GM12878 (cell line): ENCODE measurements at regions not wholly inside any gene's neighbourhood (a gene's known extent, or its start where the extent isn't known, plus 50 kb on each side); places are given as distances from the start of the nearest gene placed in this dataset.

Experiments
- ATAC-seq: fragments of 200-7000 bp; cut with Tn5 transposase; 3 replicates; pipeline ENCODE4 v1.9.1; 2020; ENCODE audit warnings: mild to moderate bottlenecking, moderate library complexity
- BruUV-seq: library from RNA; stranded (reverse); fragments of 400-500 nt; replicated peaks from 2 replicates; lab custom pipeline; 2021; lab: Mats Ljungman, UMichigan
- CTCF ChIA-PET: fragments of 300-600 bp; sonication (Branson Sonifier 250); formaldehyde crosslinking; extraction: SDS; loops from one replicate; lab custom pipeline; 2021; ENCODE audit warnings: inconsistent platforms; lab: Yijun Ruan, JAX
- POLR2A ChIA-PET: fragments of 350-600 bp; formaldehyde crosslinking; extraction: SDS; loops from one replicate; lab custom pipeline; 2021; ENCODE audit warnings: inconsistent platforms; lab: Charles Lee
- RAD21 ChIA-PET: fragments of 300-600 bp; sonication (Branson Sonifier 250); formaldehyde crosslinking; loops from one replicate; lab custom pipeline; 2023; ENCODE audit warnings: antibody characterized with exemption; ENCODE audit not compliant: unreplicated experiment; lab: Charles Lee
- SMC1A ChIA-PET: fragments of 300-600 bp; sonication (Branson Sonifier 250); formaldehyde crosslinking; loops from one replicate; lab custom pipeline; 2023; ENCODE audit not compliant: unreplicated experiment, uncharacterized antibody; lab: Charles Lee
- DNase-seq: peaks from one replicate; pipeline ENCODE4 v3.0.0-alpha.2; 2011; ENCODE audit warnings: low read depth, low spot score
- FAIRE-seq: peaks from 3 replicates; lab custom pipeline; 2011; peaks lifted over from hg19 to GRCh38; lab: Jason Lieb, UNC
- H2AFZ ChIP-seq: 2 replicates; pipeline ENCODE4 v1.6.0; 2011; ENCODE audit warnings: low read depth, low read length, control low read depth; ENCODE audit not compliant: control insufficient read depth
- H3K27ac ChIP-seq: 2 replicates; pipeline ENCODE4 v1.5.1; 2011; ENCODE audit warnings: control low read depth; ENCODE audit not compliant: control insufficient read depth, insufficient read depth
- H3K27me3 ChIP-seq, 2 experiments: replicated peaks in 1 of 2; 2 replicates each; pipeline versions ENCODE4 v1.6.0 to v1.6.1; 2011; ENCODE audit warnings: low read length in 1 of 2; ENCODE audit not compliant: control insufficient read depth in 2 of 2, insufficient read depth in 2 of 2
- H3K36me3 ChIP-seq, 2 experiments: 2 replicates each; pipeline ENCODE4 v1.5.1; 2011; ENCODE audit warnings: low read length in 1 of 2; ENCODE audit not compliant: control insufficient read depth in 2 of 2, insufficient read depth in 2 of 2
- H3K4me1 ChIP-seq: 2 replicates; pipeline ENCODE4 v1.6.1; 2011; ENCODE audit warnings: mild to moderate bottlenecking, low read length, moderate library complexity, mixed read lengths; ENCODE audit not compliant: control insufficient read depth, insufficient read depth
- H3K4me2 ChIP-seq: 2 replicates; pipeline ENCODE4 v1.6.0; 2011; ENCODE audit warnings: control low read depth; ENCODE audit not compliant: control insufficient read depth, insufficient read depth
- H3K4me3 ChIP-seq: fragments of 200-600 bp; sonication (generic); 2 replicates; pipeline ENCODE4 v1.5.1; 2016
- H3K79me2 ChIP-seq: 2 replicates; pipeline ENCODE4 v1.6.0; 2011; ENCODE audit warnings: low read length; ENCODE audit not compliant: control insufficient read depth, insufficient read depth
- H3K9ac ChIP-seq: 2 replicates; pipeline ENCODE4 v1.8.0; 2011; ENCODE audit warnings: low read length, control low read depth, mixed read lengths; ENCODE audit not compliant: control insufficient read depth, insufficient read depth
- H3K9me3 ChIP-seq: replicated peaks from 3 replicates; pipeline ENCODE4 v1.5.1; 2011; ENCODE audit warnings: mild to moderate bottlenecking, low read length; ENCODE audit not compliant: control insufficient read depth, insufficient read depth
- H4K20me1 ChIP-seq: 2 replicates; pipeline ENCODE4 v1.6.0; 2011; ENCODE audit not compliant: control insufficient read depth, insufficient read depth
- BACH1 ChIP-seq: fragments of 450-650 bp; IDR thresholded peaks from 2 replicates; pipeline ENCODE4 v1.6.1; 2017; ENCODE audit warnings: mild to moderate bottlenecking, borderline replicate concordance
- EED ChIP-seq: sonication (generic); IDR thresholded peaks from 2 replicates; pipeline ENCODE4 v1.6.1; 2016; ENCODE audit warnings: antibody characterized with exemption, low read depth
- ETV6 ChIP-seq, 2 experiments: fragments of 450-650 bp in 1 of 2; IDR thresholded peaks in 1 of 2; conservative IDR thresholded peaks in 1 of 2; 2 replicates each; pipeline ENCODE4 v1.6.1; 2014; ENCODE audit warnings: antibody characterized with exemption in 1 of 2, borderline replicate concordance in 1 of 2, low read depth in 1 of 2, mild to moderate bottlenecking in 1 of 2, moderate library complexity in 1 of 2
- HDGF ChIP-seq: fragments of 450-650 bp; IDR thresholded peaks from 2 replicates; pipeline ENCODE4 v1.6.1; 2016; ENCODE audit warnings: antibody characterized with exemption
- IRF5 ChIP-seq: fragments of 450-650 bp; IDR thresholded peaks from 2 replicates; pipeline ENCODE4 v1.6.1; 2017; ENCODE audit warnings: borderline replicate concordance
- MEF2A ChIP-seq: IDR thresholded peaks from 2 replicates; pipeline ENCODE4 v1.6.1; 2011; ENCODE audit warnings: low read depth, mild to moderate bottlenecking, low read length, moderate library complexity; ENCODE audit not compliant: insufficient read depth
- RCOR1 ChIP-seq: conservative IDR thresholded peaks from 2 replicates; pipeline ENCODE4 v1.6.1; 2012; ENCODE audit warnings: low read depth, low read length, improper control_type of control experiment
- RELA ChIP-seq: fragments of 450-650 bp; IDR thresholded peaks from 2 replicates; pipeline ENCODE4 v1.8.0; 2014; ENCODE audit warnings: borderline replicate concordance; ENCODE audit not compliant: partially characterized antibody
- SUPT20H ChIP-seq: IDR thresholded peaks from 2 replicates; pipeline ENCODE4 v1.6.1; 2011; ENCODE audit warnings: low read depth, mild to moderate bottlenecking, low read length, moderate library complexity, borderline replicate concordance; ENCODE audit not compliant: control insufficient read depth
- WGBS: methylation state at CpG from one replicate; pipeline ENCODE4 v1.1.6; 2016; ENCODE audit warnings: low lambda C conversion rate; ENCODE audit not compliant: insufficient replicate concordance, insufficient coverage; ENCODE audit errors: missing lambda C conversion rate; 5-methylcytosine and 5-hydroxymethylcytosine counted together
- in situ Hi-C: fragments of 300-500 bp; cut with MboI; formaldehyde crosslinking; loops from 9 replicates; pipeline ENCODE4 v1.14.3; 2018; ENCODE audit warnings: mixed read lengths
- intact Hi-C: fragments of 100-400 bp; cut with micrococcal nuclease; formaldehyde crosslinking; loops from one replicate; pipeline ENCODE4 v1.14.2; 2022; ENCODE audit not compliant: unreplicated experiment

DNA sequence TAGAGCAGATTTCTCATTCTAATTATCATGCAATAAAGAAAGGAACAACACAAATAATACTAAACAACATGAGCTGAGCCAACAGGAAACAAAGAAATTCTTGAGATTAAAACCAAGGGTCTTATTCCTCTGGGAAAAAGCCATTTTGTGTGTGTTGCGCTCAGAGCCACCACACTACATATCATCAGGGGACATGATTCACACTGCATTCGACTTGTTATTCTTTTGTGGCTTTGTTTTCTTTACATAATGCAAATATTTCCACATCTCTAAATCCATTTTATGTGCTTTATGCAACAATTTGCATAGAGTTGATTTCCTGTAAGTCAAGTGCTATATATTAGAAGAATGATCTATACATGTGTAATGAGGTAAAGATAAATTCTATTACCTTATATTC lies 719.6 kb downstream of the TBC1D32 start:
- H3K4me1 ChIP-seq = no peaks in the 10 kb centered on the region
- no peaks in the 10 kb centered on the region for H3K79me2 ChIP-seq
- ATAC-seq (no peak), FAIRE-seq (no peak), DNase-seq (no peak)
- H3K27ac ChIP-seq = no peak overlapping the region
- no peaks in the 10 kb centered on the region for H3K27me3 ChIP-seq
- H3K9ac ChIP-seq = no peak overlapping the region
- H3K9me3 ChIP-seq = no peaks in the 10 kb centered on the region
- H2AFZ ChIP-seq = no peak overlapping the region
- intact Hi-C loops = no loop called here
- no TSS peak for BruUV-seq
- 39% methylated on average over 2 of the region's 2 CpGs for WGBS
- RAD21 ChIA-PET = no interaction called here
- H4K20me1 ChIP-seq = no peaks in the 10 kb centered on the region
- TF ChIP-seq BACH1 (no peak), ETV6 (conservative IDR thresholded peaks at IDR 0.05 in 1 of 2, IDR thresholded peaks at IDR 0.05 in 1 of 2; ENCODE audit: borderline replicate concordance in 1 of 2, low read depth in 1 of 2) (no peak), IRF5 (no peak), MEF2A (no peak), HDGF (no peak), SUPT20H (no peak), RELA (no peak), EED (no peak), RCOR1 (no peak)
- H3K36me3 ChIP-seq = no peaks in the 10 kb centered on the region
- H3K4me2 ChIP-seq = no peak overlapping the region
- SMC1A ChIA-PET = no interaction called here
- H3K4me3 ChIP-seq = no peak overlapping the region
- in situ Hi-C loops = no loop called here
- POLR2A ChIA-PET = no interaction called here
- CTCF ChIA-PET = no interaction called here
